SW 1271 (cell line): ENCODE measurements at regions not wholly inside any gene's neighbourhood (a gene's known extent, or its start where the extent isn't known, plus 50 kb on each side); places are given as distances from the start of the nearest gene placed in this dataset.
A peak's percentile ranks its signal among the peaks of the same experiment; 100 is the strongest.
"Not testable (repeated sequence)": the region's sequence is repeated elsewhere in the genome, so short reads cannot be mapped to it uniquely, and the experiment has no call there.

ENCODE experiments used
- DNase-seq, 2 experiments: peaks; one replicate each; lab custom pipeline; 2025; lab: John Stamatoyannopoulos, UW

DNA sequence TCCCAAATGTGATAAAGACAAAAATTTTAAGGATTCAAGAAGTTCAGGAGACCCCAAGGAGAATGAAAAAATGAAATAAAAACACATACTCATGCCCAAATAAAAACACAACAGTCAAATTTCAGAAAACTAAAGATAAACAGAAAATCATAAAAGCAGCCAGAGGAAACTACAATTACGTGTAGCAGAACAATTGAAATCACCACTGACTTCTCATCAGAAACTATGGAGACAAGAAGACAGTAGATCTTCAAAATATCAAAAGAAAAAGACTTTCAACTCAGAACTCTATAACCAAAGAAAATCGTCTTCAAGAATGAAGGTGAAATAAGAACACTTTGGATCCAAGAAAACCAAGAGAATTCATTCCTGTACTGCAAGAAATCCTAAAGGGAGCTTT, 54.9 kb downstream of the DIO3 start:
- DNase-seq: no peak

DNA sequence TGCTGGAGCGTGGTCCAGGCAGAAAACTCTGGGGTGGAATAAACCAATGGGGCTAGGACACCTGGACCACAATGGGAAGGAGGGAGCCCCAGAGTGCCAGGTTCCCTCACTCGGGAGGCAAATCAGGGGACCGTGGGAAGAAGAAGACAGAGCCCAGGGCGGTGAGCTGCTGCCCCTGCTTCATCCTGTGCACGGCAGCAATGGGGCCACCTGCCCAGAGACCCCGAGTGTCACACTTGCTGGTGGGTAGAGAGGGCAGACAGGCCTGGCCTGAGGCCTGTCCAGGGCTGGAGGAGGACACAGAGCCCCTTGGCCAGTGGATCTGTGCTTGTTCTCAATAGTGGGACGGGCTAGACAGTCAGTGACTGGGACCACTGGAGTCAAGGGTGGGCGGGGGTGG, 58.2 kb downstream of the DIO3 start:
- no peak for DNase-seq

DNA sequence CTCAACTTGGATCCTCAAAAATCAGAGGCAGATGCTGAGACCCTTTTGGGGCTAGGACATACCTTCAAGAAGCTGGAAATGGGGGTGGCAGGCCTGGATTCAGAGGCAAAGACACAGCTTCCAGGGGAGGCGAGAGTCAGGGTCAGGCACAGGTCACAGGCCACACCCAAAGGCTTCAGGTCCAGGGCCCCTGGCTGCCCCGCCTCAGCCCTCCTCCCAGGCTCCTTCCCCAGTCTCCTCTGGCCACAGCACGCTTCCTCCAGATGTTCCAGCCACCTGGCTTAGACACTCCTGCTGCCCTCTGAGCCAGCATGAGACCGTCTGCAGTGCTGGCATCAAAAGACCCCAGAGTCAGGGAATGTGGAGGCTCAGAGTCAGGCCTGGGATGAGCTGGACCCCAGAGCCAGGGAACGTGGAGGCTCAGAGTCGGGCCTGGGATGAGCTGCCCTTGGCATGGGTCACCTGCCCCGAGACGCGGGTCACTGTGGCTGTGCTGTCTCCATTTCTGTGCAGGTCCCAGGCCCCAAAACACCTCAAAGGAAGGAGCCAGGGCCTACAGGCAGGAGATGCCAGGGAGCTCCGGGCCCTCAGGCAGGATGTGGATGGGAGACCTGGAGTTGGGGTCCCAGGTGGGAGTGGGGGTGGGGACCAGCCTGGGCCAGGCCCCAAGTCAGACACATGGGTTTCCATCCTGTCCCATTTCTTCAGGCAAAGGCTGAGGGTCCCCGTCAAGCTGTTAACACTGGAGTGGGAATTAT, 58.9 kb downstream of the DIO3 start:
- no peak for DNase-seq

DNA sequence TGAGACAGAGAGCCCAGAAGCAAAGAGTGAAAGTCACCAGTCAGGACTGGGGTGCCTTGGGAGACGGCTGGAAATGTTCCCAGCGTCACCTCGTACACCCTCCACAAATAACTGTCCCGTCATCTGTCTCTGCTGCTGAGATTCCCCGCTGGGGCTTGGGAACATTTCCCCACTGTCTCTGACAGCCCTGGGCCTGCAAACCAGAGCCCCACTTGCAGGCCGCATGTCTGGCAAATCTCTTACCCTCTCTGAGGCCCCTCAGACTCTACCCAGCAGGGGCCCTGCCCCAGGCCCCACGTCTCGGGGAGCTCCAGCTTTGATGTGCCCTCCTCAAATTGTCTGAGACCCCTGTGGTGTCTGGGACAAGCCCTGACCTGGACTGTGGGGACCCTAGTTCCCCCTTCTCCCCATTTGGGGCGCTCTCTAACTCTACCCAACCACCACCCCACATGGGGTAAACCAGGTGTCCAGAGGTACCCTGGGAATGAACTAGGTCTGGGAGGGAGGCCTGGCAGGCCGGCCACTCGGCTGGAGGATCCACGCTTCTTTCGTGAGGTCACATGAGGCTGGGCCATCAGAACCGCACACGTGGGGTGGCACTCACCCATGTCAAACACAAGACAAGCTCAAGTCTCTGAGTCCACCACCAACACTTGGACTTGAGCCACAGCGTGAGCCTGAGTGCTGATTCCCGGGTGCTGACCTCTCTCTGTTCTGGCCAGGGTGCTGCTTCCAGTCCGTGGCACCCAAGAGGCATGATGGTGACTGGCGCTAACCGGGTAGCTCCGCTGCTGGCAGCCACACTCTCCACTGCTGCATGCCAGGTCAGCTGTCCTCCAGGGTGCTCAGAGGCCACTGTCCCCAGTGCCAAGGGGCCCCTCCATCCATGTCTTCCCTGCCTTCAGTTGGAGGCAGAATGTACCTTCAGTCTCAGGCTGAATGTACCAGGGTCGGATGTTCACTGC, 59.8 kb downstream of the DIO3 start:
- DNase-seq: no peak

DNA sequence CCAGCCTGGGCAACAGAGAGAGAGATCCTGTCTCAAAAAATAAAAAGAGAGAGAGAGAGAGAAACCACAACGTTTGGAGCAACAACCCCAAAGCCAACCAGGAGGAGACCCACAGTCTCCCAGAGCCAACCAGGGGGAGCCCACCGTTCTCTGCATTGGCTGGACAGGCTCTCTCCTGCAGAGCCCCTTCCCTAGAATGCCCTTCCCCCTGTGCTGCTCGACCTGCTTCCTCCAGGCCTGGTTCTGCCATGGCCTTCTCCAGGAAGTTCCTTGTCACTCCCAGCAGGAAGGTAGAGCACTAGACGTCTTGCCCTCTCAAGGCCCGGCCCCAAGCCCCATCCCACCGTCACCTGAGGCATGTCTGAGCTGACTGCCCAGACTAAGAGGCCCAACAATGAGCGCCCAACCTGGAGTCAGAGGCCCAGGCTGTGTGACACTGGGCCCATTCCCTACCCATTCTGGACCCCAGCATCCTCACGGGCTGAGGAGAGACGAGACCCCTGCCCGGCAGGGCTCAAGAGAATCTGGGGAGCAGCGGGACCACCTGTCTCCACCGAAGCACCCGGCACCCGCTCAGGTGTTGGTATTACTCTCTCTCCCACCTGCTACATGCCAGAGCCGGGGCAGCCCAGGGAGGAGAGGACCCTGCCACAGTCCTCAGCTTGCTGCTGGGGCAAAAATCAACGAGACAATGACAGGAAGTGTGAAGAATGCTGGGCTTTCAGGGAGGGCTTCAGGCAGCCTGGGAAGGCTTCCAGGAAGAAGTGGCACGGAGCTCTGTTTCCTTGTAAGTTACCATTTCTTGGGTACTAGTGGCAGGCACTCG, 61.2 kb downstream of the DIO3 start:
- no peak for DNase-seq

DNA sequence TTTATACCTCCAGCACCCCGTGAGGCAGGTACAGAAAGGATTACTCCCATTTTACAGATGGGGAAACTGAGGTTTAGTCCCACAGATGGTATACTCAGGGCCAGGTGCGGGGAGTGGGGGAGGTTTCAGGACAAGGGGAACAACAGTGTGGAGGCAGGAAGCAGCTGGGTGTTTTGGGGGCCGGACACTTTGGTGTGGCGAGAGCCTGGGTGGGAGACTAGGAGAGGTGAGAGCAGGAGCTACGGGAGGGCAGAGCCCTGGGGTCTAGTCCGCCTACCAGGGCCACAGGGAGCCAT, 61.7 kb downstream of the DIO3 start:
- DNase-seq: no peak

DNA sequence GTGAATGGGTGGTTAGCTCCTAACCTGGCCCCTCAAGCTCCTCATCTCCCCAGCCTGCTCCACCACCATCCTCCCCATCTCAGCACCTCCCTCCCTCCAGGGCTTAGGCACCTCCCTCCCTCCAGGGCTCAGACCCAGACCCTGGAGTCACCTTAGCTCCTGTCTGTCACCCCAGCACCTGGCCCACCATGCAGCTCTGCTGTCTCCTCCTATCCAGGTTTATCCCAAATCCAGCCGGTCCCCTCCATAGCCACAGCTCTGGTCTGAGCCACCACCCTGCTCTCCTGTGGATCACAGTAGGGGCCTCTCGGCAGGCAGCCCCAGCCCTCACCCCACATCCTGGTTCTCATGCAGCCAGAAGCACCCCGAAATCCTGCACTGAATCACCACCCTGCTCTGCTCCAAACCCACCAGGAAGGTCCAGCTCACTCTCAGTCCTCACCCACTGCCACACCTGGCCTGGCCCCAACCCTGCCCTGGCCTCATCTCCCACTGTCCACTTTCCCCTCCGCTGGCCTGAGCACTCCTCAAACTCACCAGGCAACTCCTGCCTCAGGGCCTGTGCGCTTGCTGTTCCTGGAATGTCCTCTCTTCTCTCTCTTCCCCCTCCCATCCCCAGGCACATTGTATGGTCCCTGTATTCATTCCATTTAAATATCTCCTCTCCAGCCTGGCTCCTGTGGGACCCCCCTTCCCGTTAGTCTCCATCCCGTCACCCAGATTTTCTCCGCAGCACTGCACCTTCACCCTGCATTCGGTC, 62.6 kb downstream of the DIO3 start:
- no peak for DNase-seq

DNA sequence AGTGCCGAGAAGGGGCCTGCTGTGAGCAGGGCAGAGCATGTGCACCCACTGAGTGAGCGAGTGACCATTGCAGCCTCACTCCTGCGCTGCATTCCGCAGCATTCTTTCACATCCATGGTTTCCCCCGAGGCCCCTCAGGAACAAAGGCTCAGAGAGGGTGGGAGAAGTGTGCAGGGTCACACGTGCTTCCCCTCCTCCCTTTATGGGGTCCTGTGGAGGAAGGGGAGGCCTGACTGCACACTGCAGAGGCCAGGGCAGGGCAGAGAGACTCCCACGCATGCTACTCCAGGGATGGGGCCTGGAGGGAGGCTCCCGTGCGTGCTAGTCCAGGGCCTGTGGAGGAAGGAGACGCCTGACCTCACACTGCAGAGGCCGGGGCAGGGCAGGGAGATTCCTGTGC, 63.2 kb downstream of the DIO3 start:
- DNase-seq: no peak

DNA sequence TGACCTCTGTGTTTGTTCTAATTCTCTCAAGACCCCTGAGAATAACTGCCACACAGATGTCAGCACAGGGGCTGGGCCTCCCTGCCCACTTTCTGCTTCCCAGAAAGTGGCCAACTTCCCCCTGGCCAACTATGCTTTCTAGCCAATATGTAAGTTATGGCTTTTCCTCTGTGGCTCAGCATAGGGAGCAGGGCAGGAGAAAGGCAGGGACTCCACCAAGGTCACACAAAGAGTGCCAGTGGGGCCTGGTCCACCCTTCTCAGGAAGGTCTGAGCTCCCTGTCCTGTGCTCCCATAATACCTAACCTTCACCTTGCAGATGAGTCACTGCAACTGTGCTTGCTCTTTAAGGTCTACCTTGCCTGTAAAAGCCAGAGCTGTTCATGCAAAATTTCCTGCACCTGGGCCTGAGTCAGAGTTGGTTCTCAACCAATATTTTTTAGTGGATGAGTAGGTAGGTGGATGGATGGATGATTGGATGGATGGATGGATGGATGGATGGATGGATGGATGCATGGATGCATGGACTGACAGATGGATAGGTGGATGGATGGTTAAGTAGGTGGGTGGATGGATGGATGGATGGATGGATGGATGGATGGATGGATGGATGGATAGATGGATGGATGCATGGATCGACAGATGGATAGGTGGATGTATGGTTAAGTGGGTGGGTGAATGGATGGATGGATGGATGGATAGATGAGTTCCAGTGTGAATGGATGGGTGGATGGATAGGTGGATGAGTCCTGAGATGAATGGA, 64.2 kb downstream of the DIO3 start:
- DNase-seq: no peak

DNA sequence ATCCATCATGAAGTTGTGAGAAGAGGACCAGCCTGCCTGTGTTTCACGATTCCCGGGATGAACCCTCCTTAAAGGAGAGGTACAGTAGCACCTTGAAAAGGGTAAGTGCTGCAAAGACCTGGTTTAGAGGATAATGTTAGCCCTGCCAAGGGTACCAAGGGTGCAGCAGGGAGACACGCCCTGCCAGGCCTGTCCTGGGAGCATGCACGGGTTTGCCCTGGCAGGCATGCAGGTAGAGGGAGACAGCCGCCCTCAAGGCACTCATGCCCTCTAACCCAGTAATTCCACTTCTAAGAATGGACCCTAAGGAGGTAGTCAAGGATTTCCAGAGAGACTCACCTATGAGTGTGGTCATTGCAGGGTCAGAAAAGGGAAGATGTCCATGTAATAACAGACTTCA, 65.0 kb downstream of the DIO3 start:
- DNase-seq: no peak

DNA sequence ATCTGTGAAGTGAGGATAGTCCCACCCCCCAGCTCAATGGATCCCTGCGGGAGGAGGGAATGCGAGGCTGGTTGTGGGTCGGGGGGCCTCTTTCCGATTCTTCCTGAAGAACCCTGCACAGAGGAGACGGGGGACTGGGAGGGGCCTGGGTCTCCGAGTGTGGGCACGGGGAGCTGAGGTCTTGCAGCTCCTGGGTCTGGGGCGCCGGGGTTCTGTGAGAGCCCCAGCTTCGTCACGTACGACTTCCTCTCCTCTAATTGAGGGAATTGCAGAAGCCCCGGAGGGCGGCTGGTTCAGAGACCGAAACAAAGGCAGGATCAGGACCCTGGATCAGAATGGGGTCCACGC, 66.6 kb downstream of the DIO3 start:
- DNase-seq: no peak

DNA sequence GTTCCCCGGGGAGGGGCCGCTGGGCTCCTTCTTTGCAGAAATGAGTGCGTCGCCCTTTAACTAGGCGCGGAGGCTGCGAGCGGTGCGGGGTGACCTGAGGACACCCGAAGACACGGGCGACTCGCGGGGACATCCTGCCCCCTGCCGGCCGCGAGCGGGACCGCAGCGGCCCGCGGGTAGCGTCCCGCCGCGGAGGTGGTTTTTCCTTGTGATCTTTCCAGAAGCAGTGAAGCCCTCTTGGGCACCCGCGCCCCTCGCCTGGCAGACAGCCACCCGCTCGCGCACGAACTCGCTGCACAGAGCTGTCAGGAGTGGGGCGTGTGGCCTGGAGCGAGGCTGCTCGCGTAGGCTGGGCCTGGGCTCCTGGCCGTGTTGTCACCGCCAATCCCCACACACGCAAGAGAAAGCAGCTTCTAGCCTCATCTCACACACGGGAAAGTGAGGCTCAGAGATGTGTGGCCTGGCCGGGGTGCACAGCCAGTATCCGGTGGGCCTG, 67.2 kb downstream of the DIO3 start:
- peak in 1 of 2 experiments; percentile 11 for DNase-seq

DNA sequence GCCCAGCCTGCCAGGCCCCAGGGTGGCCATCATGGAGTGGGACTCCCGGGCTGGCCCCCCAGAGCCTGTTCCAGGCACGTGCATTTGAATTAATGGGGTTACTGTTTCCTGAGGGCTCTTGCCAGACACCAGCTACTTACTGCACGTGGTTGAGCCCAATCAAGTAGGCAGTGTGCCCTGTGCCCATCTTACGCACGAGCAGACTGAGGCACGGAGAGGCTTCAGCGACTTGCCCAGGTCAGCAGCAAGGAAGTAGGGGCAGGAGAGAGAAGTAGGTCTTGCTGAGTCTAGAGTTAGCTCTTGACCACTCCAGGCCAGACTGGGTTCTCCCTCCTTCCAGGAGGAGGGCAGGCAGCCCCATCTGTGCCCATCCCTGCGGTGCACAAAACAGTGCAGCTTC, 67.7 kb downstream of the DIO3 start:
- DNase-seq: no peak

DNA sequence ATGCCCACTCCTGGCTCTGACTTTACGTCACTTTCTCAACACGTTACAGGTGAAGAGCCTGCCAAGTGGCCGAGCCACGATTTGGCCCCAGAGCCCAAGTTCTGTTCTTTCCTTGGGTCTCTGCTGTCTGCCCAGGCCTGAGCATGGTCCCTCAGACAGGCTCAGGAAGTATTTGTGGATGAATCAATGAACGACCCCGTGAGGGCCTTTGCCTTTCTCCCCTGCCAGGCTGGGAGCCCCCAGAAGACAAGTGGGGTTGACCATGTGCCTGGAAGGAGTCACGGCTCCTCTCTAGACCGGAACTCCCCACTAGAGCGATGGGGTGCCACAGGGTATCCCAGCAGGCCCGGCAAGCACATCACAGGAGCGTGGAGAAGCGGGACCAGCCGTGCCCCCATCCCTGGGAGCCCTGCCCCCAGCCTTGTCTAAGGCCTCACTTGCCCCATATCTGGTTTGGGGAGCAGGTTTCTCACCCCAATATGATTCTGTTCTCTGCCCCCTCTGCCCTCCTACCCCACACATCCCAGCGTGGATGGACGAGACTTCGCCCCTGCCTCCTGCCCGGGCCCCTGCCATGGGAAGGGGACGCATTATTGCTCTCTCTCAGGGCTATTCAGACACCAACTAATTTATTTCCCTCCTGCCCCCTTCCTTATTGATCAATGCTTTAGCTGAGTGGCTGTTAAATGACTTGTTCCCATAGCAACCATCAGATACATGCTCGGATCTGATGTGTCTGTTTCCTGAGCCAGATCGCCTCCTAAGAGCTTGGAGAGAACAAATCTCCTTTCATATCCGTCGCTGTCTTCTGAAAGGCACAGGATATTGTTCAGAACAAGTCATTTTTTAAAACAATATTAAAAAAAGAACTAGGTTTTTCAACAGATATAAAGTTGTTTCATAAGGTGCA, 69.0 kb downstream of the DIO3 start:
- no peak for DNase-seq

DNA sequence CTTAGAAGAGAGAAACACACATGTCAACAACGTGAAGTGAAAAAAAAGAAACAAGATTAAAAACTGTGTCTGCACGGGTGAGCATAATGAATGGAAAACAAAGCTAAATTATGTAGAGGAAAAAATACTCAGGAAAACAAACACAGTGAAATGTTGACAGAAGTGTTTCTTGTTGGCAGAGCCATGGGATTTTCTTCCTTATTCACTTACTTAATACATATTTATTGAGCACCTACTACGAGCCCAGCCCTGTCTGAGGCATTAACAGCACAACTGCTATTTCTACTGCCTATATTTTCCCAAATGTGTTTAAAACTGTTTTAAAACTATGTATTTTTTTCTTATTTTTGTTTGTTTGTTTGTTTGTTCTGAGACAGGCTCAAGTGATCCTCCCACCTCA, 69.9 kb downstream of the DIO3 start:
- DNase-seq: no peak

DNA sequence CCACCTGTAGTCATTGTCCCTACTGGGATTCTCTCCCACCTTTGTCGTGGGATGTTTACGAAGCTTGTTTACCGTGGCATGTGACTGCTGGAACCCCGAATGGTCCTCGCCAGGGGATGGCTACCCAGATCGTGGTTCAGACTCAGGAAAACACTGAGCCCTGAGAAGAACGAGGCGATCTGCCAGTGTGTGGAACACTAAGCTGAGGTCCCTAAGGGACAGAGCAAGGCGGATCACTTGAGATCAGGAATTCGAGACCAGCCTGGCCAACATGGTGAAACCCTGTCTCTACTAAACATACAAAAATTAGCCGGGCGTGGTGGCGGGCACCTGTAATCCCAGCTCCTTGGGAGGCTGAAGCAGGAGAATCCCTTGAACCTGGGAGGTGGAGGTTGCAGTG, 70.7 kb downstream of the DIO3 start:
- DNase-seq: not testable (repeated sequence)

DNA sequence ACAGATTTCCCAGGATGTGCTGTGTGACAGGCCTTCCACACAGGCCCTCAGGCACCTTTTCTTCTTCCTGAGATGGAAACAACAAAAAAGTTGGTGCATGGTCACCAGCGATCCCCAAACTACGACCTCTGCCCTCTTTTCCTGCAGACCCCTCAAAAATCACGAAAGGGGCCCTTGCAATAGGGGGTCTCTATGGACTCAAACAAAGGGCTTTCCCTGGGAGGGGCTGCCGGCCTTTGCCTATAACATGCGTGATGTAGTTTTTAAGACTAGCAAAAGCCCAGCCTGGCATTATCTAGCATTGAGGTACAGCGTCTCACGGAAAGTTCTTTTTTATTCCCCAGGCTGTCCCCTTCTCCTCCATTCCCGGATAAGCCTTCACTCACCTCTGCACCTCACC, 71.2 kb downstream of the DIO3 start:
- DNase-seq: no peak

DNA sequence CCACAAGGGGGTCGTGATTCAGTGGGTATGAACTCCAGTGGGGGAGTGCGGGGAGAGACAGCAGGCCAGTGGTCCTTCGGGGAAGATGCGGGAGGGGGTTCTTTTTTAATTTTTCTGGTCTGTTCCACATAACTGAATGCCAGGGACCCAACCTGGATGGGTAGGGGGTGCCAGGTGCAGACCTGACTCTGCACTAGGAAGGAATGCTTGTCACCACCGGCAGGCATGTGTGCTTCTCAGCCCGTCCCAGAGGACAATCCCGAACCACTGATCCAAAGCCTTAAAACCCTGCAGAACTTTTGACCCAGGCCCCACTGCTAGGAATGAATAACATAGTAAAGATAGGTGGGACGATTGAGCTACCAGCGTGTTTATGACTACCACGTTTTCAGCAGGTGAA, 72.0 kb downstream of the DIO3 start:
- no peak for DNase-seq

DNA sequence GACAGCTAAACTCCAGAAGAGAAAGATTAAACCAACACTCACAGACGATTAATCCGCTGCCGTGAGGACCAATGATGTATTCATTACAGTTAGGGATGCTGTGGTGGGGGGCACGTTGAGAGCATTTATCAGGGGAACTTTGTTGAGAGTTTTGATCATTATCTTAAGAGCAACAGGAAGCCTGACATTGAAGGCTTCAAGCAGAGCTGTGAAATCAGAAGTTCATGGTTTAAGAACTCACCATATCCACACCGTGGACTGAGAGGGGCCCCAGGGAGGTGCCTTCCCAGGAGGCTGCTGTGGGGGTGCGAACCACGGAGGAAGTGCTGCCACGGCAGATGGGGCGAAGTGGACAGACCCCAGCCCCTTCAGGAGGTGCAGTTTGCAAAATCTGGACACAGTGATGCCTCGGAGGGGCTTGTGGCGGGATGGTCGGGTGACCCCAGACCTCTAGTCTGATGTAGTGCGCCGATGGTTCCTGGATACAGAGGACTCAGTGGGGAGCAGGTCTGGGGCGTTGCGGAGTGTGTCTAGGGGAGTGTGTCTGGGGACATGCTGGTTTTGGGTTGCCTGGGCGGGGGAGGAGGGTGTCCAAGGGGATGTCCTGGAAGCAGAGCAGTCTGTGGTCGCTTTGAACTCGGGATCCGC, 73.0 kb downstream of the DIO3 start:
- DNase-seq: no peak
